HCT116 (cell line): ENCODE measurements at regions not wholly inside any gene's neighbourhood (a gene's known extent, or its start where the extent isn't known, plus 50 kb on each side); places are given as distances from the start of the nearest gene placed in this dataset.

Experiments used
- ATAC-seq: fragments of 200-7000 bp; cut with Tn5 transposase; 2 replicates; pipeline ENCODE4 v1.9.1; 2020; ENCODE audit warnings: mild to moderate bottlenecking, moderate library complexity
- BruUV-seq: library from RNA; stranded (reverse); fragments of 400-500 nt; replicated peaks from 2 replicates; lab custom pipeline; 2021; lab: Mats Ljungman, UMichigan
- CTCF ChIA-PET: fragments of 300-600 bp; sonication (Branson Sonifier 250); formaldehyde crosslinking; loops from one replicate; lab custom pipeline; 2021; ENCODE audit warnings: antibody characterized with exemption; lab: Charles Lee
- POLR2A ChIA-PET: fragments of 300-600, 350-600 bp; sonication (Branson Sonifier 250); formaldehyde crosslinking; loops from one replicate; lab custom pipeline; 2021; ENCODE audit warnings: antibody characterized with exemption; lab: Charles Lee
- RAD21 ChIA-PET, 2 experiments: fragments of 300-600 bp; sonication (Branson Sonifier 250); formaldehyde crosslinking; loops; one replicate each; lab custom pipeline; 2023; ENCODE audit warnings: low total read pairs in 2 of 2; ENCODE audit not compliant: uncharacterized antibody in 2 of 2, unreplicated experiment in 2 of 2, low non-redundant PET in 1 of 2; lab: Charles Lee
- DNase-seq: peaks from one replicate; pipeline ENCODE4 v3.0.0-alpha.2; 2010; ENCODE audit warnings: low read depth, low spot score
- H2AFZ ChIP-seq: fragments of 200-600 bp; shearing (Covaris generic), sonication (generic); 2 replicates; pipeline ENCODE4 v1.6.1; 2017; ENCODE audit warnings: low read depth, mixed run types, mixed read lengths, antibody characterized with exemption, low read length; ENCODE audit not compliant: poor library complexity, severe bottlenecking
- H3K27ac ChIP-seq: 2 replicates; pipeline ENCODE4 v1.5.1; 2012; ENCODE audit warnings: low read depth, low read length
- H3K27me3 ChIP-seq: fragments of 200-600 bp; sonication (generic); 2 replicates; pipeline ENCODE4 v1.6.1; 2016; ENCODE audit warnings: mixed run types, low read length, mixed read lengths; ENCODE audit not compliant: insufficient read depth
- H3K36me3 ChIP-seq, 2 experiments: fragments of 200-500 bp in 1 of 2; fragments of 200-600 bp in 1 of 2; sonication (Bioruptor generic) in 1 of 2; sonication (generic) in 1 of 2; 2 replicates each; pipeline versions ENCODE4 v1.5.1 to v1.6.1; 2014 to 2016; ENCODE audit warnings: low read length in 2 of 2, inconsistent platforms in 1 of 2, mixed read lengths in 1 of 2, mixed run types in 1 of 2; ENCODE audit not compliant: insufficient read depth in 2 of 2, control insufficient read depth in 1 of 2
- H3K4me1 ChIP-seq, 2 experiments: fragments of 200-600 bp in 1 of 2; sonication (generic) in 1 of 2; 2 replicates each; pipeline versions ENCODE4 v1.5.1 to v1.6.1; 2012 to 2017; ENCODE audit warnings: low read length in 2 of 2, inconsistent platforms in 1 of 2, mild to moderate bottlenecking in 1 of 2, mixed read lengths in 1 of 2, mixed run types in 1 of 2, moderate library complexity in 1 of 2; ENCODE audit not compliant: insufficient read depth in 2 of 2, control insufficient read depth in 1 of 2
- H3K4me2 ChIP-seq: fragments of 200-600 bp; sonication (generic); 2 replicates; pipeline ENCODE4 v1.6.1; 2017; ENCODE audit warnings: mixed run types, low read length, mixed read lengths
- H3K4me3 ChIP-seq, 2 experiments: fragments of 200-600 bp in 1 of 2; sonication (generic) in 1 of 2; replicated peaks in 1 of 2; 2 replicates each; pipeline ENCODE4 v1.5.1; 2011 to 2016; ENCODE audit warnings: low read length in 2 of 2, control low read depth in 1 of 2, low read depth in 1 of 2, mild to moderate bottlenecking in 1 of 2, mixed read lengths in 1 of 2, mixed run types in 1 of 2
- H3K79me2 ChIP-seq: fragments of 200-600 bp; sonication (generic); 2 replicates; pipeline ENCODE4 v1.6.1; 2017; ENCODE audit warnings: mild to moderate bottlenecking, mixed run types, low read length, moderate library complexity, mixed read lengths; ENCODE audit not compliant: insufficient read depth
- H3K9ac ChIP-seq: fragments of 200-600 bp; sonication (generic); 2 replicates; pipeline ENCODE4 v1.6.1; 2016; ENCODE audit warnings: low read length, mixed read lengths
- H3K9me2 ChIP-seq: fragments of 200-600 bp; sonication (generic), shearing (Covaris generic); 2 replicates; pipeline ENCODE4 v1.6.1; 2017; ENCODE audit warnings: mixed run types, mild to moderate bottlenecking, moderate library complexity; ENCODE audit not compliant: insufficient read depth
- H3K9me3 ChIP-seq, 2 experiments: fragments of 200-500 bp in 1 of 2; fragments of 200-600 bp in 1 of 2; sonication (Bioruptor generic) in 1 of 2; sonication (generic) in 1 of 2; 2 replicates each; pipeline ENCODE4 v1.6.1; 2014 to 2017; ENCODE audit warnings: low read length in 2 of 2, mixed read lengths in 2 of 2, inconsistent platforms in 1 of 2, low read depth in 1 of 2, mild to moderate bottlenecking in 1 of 2, mixed run types in 1 of 2, moderate library complexity in 1 of 2; ENCODE audit not compliant: control insufficient read depth in 1 of 2, insufficient read depth in 1 of 2
- H4K20me1 ChIP-seq: fragments of 200-600 bp; sonication (generic), shearing (Covaris generic); 2 replicates; pipeline ENCODE4 v1.6.1; 2017; ENCODE audit warnings: mixed run types, mild to moderate bottlenecking, moderate library complexity; ENCODE audit not compliant: insufficient read depth
- CEBPB ChIP-seq: IDR thresholded peaks from 2 replicates; pipeline ENCODE4 v1.6.1; 2012; ENCODE audit warnings: low read depth
- EGR1 ChIP-seq: IDR thresholded peaks from 2 replicates; pipeline ENCODE4 v1.6.1; 2012; ENCODE audit warnings: low read depth
- EZH2phosphoT487 ChIP-seq: fragments of 200-600 bp; IDR thresholded peaks from 2 replicates; pipeline ENCODE4 v1.6.1; 2018; ENCODE audit warnings: antibody characterized with exemption, borderline replicate concordance
- FOSL1 ChIP-seq: IDR thresholded peaks from 2 replicates; pipeline ENCODE4 v1.6.1; 2012; ENCODE audit warnings: low read depth
- JUND ChIP-seq: IDR thresholded peaks from 2 replicates; pipeline ENCODE4 v1.6.1; 2012
- POLR2A ChIP-seq: IDR thresholded peaks from 2 replicates; pipeline ENCODE4 v1.7.0; 2011; ENCODE audit warnings: borderline replicate concordance; ENCODE audit not compliant: insufficient read depth, insufficient read length; ENCODE audit errors: extremely low read depth
- ZNF274 ChIP-seq: fragments of 200-500 bp; sonication (Bioruptor generic); IDR thresholded peaks from 2 replicates; pipeline ENCODE4 v1.6.1; 2014; ENCODE audit warnings: mild to moderate bottlenecking, low read depth, low read length, inconsistent platforms
- intact Hi-C: fragments of 100-400 bp; cut with micrococcal nuclease; formaldehyde crosslinking; loops from 2 replicates; pipeline ENCODE4 v1.10.0; 2022
- TF ChIP-seq, protein P1 (sequence below): IDR thresholded peaks from 2 replicates; pipeline ENCODE4 v1.6.1; 2011; ENCODE audit warnings: mild to moderate bottlenecking, low read length, moderate library complexity; ENCODE audit not compliant: insufficient replicate concordance; ENCODE audit errors: extremely low read depth
- TF ChIP-seq, protein P2 (sequence below), 3 experiments: fragments of 200-600 bp in 1 of 3; sonication (generic) in 1 of 3; IDR thresholded peaks in 2 of 3; conservative IDR thresholded peaks in 1 of 3; 2 replicates each; pipeline ENCODE4 v1.5.1; 2012 to 2017; ENCODE audit warnings: low read depth in 2 of 3, low read length in 2 of 3, antibody characterized with exemption in 1 of 3, borderline replicate concordance in 1 of 3, control low read depth in 1 of 3, mild to moderate bottlenecking in 1 of 3, mixed read lengths in 1 of 3, mixed run types in 1 of 3, moderate library complexity in 1 of 3; ENCODE audit not compliant: insufficient read depth in 1 of 3
- TF ChIP-seq, protein P3 (sequence below): IDR thresholded peaks from 2 replicates; pipeline ENCODE4 v1.6.1; 2012; ENCODE audit warnings: low read depth

DNA sequence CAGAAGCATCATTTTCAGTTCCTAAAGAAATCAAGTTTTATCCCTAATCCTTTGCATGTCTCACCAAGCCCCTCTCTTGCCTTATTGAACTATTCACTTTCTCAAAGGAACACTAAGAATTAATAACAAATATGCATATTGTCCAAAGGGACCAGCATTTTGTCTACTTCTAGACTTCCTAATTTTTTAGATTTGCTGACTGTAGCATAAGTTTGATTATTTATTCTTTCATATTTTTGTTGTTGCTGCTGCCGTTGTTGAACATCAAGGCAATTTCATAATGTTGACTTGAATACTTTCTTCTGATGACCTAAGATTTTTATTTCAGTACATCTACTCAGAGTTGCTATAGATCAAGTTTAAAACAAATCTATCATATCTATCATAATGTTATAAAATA lies 111.2 kb upstream of the HAPLN1 start:
- Histone ChIP-seq H3K27me3 (no peaks in the 10 kb centered on the region), H3K9me2 (no peaks in the 10 kb centered on the region), H3K27ac (no peak overlapping the region), H2AFZ (no peak overlapping the region), H3K4me2 (no peak overlapping the region), H3K9me3 (no peaks in the 10 kb centered on the region), H3K9ac (no peak overlapping the region), H3K79me2 (no peaks in the 10 kb centered on the region), H3K36me3 (no peaks in the 10 kb centered on the region), H3K4me1 (no peaks in the 10 kb centered on the region), H3K4me3 (no peak overlapping the region), H4K20me1 (no peaks in the 10 kb centered on the region)
- intact Hi-C loops = no loop called here
- CTCF ChIA-PET = no interaction called here
- no peak for DNase-seq
- no TSS peak for BruUV-seq
- ATAC-seq = no peak
- TF ChIP-seq FOSL1 = no peak
- TF ChIP-seq, protein P1, sequence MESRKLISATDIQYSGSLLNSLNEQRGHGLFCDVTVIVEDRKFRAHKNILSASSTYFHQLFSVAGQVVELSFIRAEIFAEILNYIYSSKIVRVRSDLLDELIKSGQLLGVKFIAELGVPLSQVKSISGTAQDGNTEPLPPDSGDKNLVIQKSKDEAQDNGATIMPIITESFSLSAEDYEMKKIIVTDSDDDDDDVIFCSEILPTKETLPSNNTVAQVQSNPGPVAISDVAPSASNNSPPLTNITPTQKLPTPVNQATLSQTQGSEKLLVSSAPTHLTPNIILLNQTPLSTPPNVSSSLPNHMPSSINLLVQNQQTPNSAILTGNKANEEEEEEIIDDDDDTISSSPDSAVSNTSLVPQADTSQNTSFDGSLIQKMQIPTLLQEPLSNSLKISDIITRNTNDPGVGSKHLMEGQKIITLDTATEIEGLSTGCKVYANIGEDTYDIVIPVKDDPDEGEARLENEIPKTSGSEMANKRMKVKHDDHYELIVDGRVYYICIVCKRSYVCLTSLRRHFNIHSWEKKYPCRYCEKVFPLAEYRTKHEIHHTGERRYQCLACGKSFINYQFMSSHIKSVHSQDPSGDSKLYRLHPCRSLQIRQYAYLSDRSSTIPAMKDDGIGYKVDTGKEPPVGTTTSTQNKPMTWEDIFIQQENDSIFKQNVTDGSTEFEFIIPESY = no peak
- POLR2A ChIA-PET = no interaction called here
- RAD21 ChIA-PET = no interaction called here

DNA sequence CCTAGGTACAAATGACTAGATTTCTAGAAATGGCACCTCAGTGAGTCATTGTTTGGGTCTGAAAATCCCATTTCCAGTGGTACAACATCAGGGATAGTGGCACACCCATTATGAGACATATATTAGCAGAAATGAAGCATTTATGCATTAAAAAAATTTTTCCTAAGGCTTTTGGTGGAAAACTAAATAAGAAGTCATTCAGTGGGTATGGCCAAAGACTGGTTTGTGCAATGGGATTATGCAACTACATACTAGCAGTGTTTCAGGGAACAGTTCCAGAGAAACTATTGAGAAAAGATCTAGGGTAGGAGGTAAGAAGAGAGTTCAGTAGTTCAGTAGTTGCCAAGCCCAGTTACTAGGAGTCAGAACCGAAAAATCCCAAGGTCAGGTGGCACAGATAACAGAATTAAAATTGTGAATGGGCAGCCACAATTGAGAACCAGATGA lies 106.5 kb upstream of the HAPLN1 start:
- Histone ChIP-seq H3K4me2 (no peak overlapping the region), H3K9me3 (no peaks in the 10 kb centered on the region), H3K9me2 (no peaks in the 10 kb centered on the region), H3K79me2 (no peaks in the 10 kb centered on the region), H3K9ac (no peak overlapping the region), H3K4me1 (no peaks in the 10 kb centered on the region), H4K20me1 (no peaks in the 10 kb centered on the region), H3K27me3 (no peaks in the 10 kb centered on the region), H3K27ac (no peak overlapping the region), H3K36me3 (no peaks in the 10 kb centered on the region), H3K4me3 (no peak overlapping the region), H2AFZ (peak overlapping the region; percentile 21)
- intact Hi-C loops = no loop called here
- ATAC-seq = no peak
- no peak for DNase-seq
- RAD21 ChIA-PET = no interaction called here
- BruUV-seq = no TSS peak
- CTCF ChIA-PET = no interaction called here
- POLR2A ChIA-PET = no interaction called here
- no peak for TF ChIP-seq ZNF274
- TF ChIP-seq, protein P2, sequence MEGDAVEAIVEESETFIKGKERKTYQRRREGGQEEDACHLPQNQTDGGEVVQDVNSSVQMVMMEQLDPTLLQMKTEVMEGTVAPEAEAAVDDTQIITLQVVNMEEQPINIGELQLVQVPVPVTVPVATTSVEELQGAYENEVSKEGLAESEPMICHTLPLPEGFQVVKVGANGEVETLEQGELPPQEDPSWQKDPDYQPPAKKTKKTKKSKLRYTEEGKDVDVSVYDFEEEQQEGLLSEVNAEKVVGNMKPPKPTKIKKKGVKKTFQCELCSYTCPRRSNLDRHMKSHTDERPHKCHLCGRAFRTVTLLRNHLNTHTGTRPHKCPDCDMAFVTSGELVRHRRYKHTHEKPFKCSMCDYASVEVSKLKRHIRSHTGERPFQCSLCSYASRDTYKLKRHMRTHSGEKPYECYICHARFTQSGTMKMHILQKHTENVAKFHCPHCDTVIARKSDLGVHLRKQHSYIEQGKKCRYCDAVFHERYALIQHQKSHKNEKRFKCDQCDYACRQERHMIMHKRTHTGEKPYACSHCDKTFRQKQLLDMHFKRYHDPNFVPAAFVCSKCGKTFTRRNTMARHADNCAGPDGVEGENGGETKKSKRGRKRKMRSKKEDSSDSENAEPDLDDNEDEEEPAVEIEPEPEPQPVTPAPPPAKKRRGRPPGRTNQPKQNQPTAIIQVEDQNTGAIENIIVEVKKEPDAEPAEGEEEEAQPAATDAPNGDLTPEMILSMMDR (IDR thresholded peaks at IDR 0.05 in 2 of 3, conservative IDR thresholded peaks at IDR 0.05 in 1 of 3; ENCODE audit: borderline replicate concordance in 1 of 3, insufficient read depth in 1 of 3, low read depth in 2 of 3, low read length in 2 of 3) = no peak
- TF ChIP-seq EZH2phosphoT487 = no peak
- no peak for TF ChIP-seq POLR2A
- TF ChIP-seq EGR1 = no peak
- no peak for TF ChIP-seq CEBPB
- TF ChIP-seq, protein P1 = no peak
- TF ChIP-seq, protein P3, sequence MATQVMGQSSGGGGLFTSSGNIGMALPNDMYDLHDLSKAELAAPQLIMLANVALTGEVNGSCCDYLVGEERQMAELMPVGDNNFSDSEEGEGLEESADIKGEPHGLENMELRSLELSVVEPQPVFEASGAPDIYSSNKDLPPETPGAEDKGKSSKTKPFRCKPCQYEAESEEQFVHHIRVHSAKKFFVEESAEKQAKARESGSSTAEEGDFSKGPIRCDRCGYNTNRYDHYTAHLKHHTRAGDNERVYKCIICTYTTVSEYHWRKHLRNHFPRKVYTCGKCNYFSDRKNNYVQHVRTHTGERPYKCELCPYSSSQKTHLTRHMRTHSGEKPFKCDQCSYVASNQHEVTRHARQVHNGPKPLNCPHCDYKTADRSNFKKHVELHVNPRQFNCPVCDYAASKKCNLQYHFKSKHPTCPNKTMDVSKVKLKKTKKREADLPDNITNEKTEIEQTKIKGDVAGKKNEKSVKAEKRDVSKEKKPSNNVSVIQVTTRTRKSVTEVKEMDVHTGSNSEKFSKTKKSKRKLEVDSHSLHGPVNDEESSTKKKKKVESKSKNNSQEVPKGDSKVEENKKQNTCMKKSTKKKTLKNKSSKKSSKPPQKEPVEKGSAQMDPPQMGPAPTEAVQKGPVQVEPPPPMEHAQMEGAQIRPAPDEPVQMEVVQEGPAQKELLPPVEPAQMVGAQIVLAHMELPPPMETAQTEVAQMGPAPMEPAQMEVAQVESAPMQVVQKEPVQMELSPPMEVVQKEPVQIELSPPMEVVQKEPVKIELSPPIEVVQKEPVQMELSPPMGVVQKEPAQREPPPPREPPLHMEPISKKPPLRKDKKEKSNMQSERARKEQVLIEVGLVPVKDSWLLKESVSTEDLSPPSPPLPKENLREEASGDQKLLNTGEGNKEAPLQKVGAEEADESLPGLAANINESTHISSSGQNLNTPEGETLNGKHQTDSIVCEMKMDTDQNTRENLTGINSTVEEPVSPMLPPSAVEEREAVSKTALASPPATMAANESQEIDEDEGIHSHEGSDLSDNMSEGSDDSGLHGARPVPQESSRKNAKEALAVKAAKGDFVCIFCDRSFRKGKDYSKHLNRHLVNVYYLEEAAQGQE = no peak
- TF ChIP-seq JUND = no peak
